Posterior cingulate gyrus (tissue), 11 donors: ENCODE measurements at regions not wholly inside any gene's neighbourhood (a gene's known extent, or its start where the extent isn't known, plus 50 kb on each side); places are given as distances from the start of the nearest gene placed in this dataset.
A peak's percentile ranks its signal among the peaks of the same experiment; 100 is the strongest.

Source experiments
- DNase-seq, 10 donors: peaks; one replicate each; pipeline versions ENCODE4 v3.0.0 to v3.0.0-alpha.2; 2020 to 2021; ENCODE audit warnings: mixed read lengths in 3 of 10
- intact Hi-C: fragments of 100-400 bp; cut with DNase I; formaldehyde crosslinking; loops from one replicate; pipeline ENCODE4 v1.15.1; 2023

DNA sequence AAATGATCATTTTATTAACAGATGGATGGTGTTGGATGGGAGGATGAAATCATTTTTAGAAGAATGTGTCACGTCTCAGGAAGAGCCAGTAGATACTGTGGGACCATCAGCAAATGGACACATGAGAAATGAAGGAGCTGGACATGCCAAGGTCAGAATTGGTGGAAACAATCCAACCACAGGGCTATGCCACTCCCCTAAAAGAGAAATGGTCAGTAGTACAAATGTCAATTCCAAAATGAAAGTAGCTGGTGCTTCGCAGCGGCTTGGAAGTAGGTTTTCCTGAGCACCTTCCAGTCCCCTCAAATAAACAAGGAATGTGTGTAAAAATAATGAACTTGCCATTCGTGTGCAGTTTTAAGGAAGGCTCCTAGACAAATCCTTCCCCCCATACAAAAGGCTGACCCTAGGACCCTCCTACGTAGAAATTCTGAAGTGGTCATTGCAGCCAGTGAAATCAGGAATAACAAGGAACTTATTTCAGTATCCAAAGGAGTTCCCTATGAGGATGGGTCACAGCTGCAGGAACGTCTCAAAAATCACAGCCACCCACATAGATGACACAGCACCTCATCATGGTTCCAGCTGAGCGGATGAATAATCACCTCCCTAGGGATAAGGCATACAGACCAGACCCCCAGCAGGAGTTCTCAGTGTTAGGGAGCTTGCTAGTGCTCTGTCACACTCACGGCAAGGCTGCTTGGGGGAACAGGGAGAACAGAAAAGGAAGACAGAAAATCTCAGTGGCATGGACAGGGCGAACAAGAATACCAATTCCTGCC lies 239.2 kb downstream of the HS3ST3A1 start:
- intact Hi-C loops: no loop called here
- DNase-seq: no peak

DNA sequence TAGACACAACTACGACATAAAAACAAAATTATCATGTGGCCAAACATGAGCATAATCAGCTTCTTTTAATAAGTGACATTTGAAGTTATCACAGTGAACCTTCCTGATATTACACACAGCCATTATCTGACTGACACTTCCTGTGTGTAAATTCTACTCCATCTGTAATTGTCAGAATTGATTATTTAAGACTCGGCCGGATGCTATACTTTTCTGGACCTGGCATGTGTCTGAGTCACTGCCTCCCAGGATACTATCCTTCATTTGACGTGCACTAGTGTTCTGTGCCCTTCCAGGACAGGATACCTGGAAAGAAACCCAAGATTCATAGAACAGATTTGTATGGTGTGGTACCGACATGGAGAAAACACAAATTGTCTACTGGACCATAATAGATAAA lies 242.0 kb downstream of the HS3ST3A1 start:
- intact Hi-C loops: no loop called here
- no peak for DNase-seq

DNA sequence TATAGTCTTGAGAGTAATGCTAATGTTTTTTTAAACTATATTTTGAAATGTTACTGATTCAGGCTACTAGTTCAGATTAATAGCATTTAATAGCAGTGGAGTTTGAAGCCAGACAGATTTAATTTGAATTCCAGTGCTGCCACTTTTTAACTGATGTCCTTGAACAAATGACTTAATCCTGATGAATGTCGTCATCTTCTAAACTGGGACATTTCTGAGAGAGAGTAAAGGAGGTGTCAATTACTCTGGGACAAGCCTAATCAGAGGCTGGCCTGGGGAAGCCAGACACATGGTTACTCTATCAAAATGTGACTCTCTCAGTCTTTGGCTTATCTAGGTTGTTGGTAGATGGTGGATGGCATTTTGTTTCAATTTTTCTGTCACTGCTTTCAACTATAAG lies 246.7 kb downstream of the HS3ST3A1 start:
- DNase-seq: no peak

DNA sequence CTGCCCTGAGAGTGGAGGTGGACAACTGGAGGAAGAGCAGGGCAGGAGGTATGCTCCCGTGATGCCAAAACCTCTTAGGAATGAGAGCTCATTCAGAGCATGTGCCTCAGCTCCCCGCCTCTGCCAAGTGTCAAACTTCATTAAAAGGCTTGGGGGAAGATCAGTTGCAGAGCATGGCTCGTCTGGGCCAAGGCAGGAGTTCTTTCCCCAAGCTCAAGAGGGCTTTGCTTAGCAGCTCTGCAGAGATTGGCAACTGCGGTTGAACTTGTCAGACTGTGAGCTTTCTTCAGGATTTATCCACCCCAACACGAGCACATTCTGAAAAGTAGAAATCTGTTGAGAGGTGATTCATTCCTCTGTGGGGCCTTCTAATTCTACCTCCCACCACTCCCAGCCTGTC lies 248.1 kb downstream of the HS3ST3A1 start:
- intact Hi-C loops: loop anchor here (5.0 kb wide), 1 partner anchor 41 kb away; no protein-coding TSS in a partner anchor

More for the DNA sequence above, 246.7 kb downstream of the HS3ST3A1 start:
- intact Hi-C loops: no loop called here

GRCh38 chr17:13352747-13353415 lies 248.8 kb downstream of the HS3ST3A1 start:
- DNase-seq: no peak

More for the DNA sequence above, 248.1 kb downstream of the HS3ST3A1 start:
- DNase-seq: no peak

DNA sequence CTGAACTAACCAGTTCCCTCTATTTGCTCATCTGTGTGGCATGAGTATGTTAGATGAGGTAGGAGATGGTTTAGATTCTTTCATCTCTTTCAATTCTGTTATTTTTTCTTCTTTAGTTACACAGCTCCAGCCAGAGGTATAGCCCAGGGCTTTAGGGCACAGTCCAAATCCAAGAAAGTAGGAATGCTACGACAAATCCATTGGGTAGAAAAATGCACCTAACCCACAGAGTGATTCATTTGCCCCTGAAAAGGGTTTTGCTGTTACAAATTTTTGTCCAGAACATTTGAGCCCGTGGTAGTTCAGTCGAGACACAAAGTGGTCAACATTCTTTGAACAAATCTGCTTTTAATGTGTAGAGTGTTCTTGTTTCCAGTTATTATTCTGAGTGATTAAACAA lies 250.7 kb downstream of the HS3ST3A1 start:
- no peak for DNase-seq
- intact Hi-C loops: loop anchor here (5.0 kb wide), 1 partner anchor 39 kb away; no protein-coding TSS in a partner anchor

More at GRCh38 chr17:13352747-13353415, 248.8 kb downstream of the HS3ST3A1 start:
- intact Hi-C loops: loop anchor here (5.0 kb wide), 1 partner anchor 41 kb away; no protein-coding TSS in a partner anchor

- no peak for DNase-seq
- intact Hi-C loops: loop anchor here (5.0 kb wide), 1 partner anchor 38 kb away; no protein-coding TSS in a partner anchor
These were observed 251.3 kb downstream of the HS3ST3A1 start for GRCh38 chr17:13350466-13350865.

DNA sequence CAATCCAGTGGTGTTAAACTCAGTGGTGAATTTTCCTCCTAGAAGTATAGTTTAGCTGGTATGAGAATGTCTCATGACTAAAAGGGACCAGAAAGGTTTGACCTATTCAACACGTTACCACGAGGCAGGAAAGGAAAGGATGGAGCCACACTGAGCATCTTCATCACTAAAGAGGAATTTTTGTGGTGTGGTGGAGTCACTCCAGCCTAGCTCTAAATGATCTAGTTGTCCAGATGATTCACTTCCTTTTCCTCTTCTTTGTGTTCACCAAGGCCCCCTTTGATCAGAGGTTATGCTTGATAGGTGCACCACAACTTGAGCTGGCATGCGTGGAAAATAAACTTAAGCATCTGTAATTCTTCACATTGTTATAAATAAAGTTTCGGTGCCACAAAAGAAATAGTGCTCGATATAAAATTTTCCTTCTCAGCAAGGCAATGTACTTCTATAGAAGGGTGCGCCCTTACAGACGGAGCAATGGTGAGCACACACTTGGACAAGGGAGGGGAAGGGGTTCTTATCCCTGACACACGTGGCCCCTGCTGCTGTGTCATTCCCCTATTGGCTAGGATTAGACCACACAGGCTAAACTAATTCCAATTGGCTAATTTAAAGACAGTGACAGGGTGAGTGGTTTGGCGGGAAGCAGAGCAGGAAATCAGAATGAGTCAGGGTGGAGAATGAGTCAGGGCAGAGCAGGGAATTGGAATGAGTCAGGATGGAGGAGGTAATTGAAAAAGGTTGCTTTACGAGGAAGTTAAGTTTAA lies 254.6 kb downstream of the HS3ST3A1 start:
- intact Hi-C loops: no loop called here
- DNase-seq: no peak

- intact Hi-C loops: no loop called here
- DNase-seq: no peak
These were observed 255.1 kb downstream of the HS3ST3A1 start for GRCh38 chr17:13346592-13346991.

DNA sequence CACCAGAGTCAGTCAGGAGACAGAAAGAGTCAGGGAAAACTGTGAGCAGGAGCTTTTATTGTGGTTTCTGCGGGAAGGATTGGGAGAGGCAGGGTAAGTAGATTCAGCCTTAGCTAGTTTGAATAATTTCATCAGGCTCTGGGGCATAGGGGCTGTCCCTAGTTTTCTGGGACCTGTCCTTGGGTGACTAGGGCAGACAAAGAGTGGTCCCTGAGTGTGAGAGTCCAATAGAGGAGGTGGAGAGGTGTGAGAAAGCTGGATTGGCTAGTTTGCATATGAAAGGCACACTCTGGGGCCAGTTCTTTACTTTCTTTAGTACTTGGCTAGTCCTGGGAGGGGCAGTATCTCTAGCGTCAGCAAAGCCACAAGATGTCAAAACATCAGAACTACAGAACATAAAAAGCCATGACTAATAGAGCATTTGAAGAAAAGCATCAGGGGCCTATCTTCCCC lies 255.6 kb downstream of the HS3ST3A1 start:
- intact Hi-C loops: no loop called here
- DNase-seq: no peak

GRCh38 chr17:13338421-13338820 lies 263.3 kb downstream of the HS3ST3A1 start:
- DNase-seq: no peak
- intact Hi-C loops: no loop called here

GRCh38 chr17:13337864-13338371 lies 263.8 kb downstream of the HS3ST3A1 start:
- intact Hi-C loops: no loop called here
- peak in 1 of 10 donors; percentile 11 for DNase-seq

DNA sequence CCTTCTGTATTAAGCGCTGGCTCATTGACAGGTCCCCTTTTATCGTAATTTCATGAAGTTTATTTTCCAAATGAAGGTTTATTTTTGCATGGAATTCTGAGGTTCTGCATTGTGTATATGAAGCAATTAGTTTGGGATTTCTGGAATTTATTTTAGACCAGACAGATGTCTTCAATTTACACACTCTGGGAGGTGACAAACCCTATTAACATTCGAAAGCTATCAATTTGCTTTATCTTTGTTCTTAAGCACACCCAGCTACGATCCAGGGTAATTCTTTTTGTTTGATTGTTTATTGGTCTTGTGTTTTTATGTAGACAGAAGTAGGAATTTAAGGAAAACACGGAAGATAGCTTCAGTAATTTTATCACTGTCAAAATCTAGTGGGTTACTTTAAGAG lies 264.6 kb downstream of the HS3ST3A1 start:
- DNase-seq: no peak
- intact Hi-C loops: no loop called here

- intact Hi-C loops: no loop called here
- DNase-seq: no peak
These were observed 267.4 kb downstream of the HS3ST3A1 start for GRCh38 chr17:13334374-13334773.

DNA sequence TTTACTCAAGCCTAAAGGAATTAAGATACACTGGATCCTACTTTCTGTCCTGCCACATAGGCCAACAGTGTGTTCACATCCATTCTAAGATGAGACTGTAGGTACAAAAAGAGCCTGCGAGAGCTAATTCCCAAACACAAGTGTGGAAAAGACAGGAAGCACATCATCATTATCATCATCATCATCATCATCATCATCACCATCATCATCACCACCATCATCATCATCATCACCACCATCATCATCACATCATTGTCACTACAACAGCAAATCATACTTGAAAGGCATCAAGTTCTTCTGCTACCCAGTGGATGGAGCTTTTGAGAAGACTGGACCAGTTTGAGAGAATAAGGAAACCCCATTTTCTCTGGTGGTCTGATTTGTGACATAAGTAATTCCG lies 268.1 kb downstream of the HS3ST3A1 start:
- intact Hi-C loops: no loop called here
- DNase-seq: no peak

DNA sequence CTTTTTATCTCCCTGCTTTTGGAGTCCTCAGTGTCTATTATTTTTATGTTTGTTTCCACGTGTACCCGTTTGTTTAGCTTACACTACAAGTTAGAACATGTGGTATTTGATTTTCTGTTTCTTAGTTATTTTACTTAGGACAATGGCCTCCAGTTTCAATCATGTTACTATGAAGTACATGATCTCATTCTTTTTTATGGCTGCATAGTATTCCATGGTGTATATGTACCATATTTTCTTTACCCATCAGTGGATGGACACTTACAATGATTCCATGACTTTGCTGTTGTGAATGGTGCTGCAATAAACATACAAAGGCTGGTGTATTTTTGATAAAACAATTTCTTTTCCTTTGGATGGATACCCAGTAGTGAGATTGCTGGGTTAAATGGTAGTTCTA lies 269.5 kb downstream of the HS3ST3A1 start:
- intact Hi-C loops: no loop called here
- no peak for DNase-seq

DNA sequence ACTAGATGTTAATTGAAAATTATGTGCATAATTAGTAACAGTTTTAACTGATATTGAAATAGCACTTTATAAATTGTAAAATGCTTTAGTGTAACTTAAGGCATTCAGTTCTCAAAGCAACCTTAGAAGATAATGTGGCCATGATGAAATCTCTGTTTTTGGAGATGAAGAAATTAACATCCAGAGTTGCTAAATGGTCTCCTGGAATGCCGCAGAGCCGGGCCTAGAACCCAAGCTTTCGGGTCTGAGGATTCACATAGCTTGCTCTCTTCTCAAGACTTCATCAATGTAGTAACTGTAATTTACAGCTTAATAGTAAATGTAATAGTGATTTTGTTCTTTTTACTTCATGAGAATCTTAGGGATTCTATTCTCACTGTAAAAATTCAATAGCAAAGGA lies 272.3 kb downstream of the HS3ST3A1 start:
- DNase-seq: no peak
- intact Hi-C loops: no loop called here

- intact Hi-C loops: no loop called here
- no peak for DNase-seq
These were observed 277.7 kb downstream of the HS3ST3A1 start for GRCh38 chr17:13323990-13324389.

DNA sequence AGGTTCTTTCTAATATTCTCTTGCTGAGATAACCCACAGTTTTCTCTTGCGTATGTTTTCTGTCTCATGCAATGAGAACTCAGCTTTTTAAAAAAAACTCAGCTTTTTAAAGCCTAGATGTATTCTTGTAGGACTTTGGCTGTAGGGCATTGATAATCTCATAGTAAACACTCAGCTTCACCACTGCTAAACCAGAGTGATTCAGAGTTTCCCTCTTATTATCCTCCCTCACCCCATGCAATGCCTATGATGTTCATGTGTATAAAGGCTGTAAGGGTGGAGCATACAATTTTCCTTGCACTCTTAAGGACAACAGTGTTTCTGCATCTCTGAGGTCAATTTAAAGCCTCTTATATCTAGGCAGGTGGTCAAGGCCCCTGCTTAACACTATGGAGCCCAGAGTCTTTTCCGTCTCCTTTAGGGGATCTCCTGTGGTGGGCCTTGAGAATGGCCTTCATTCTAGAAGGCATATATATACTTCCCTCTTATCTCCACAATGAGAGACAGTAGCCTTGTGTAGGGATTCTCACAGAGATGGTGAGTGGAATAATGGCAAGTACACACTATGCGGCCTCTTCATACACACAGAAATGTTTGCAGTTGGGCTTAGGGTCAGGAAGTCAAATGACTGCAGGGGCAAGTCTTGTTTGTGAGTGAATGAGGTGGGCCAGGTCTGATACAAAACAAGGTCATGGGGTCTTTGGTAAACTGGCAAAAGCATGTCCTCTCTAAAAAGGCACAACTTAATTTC lies 279.6 kb downstream of the HS3ST3A1 start:
- no peak for DNase-seq
- intact Hi-C loops: no loop called here
